ENCODE measurements at regions not wholly inside any gene's neighbourhood (a gene's known extent, or its start where the extent isn't known, plus 50 kb on each side); places are given as distances from the start of the nearest gene placed in this dataset.

- DNase-seq = no peak
Measured at GRCh38 chr11:15745266-15745665, 611.1 kb downstream of the SOX6 start.

- DNase-seq = no peak
Measured at GRCh38 chr11:15747671-15748070, 608.7 kb downstream of the SOX6 start.

GRCh38 chr11:15748132-15748531, 608.2 kb downstream of the SOX6 start:
- DNase-seq = no peak

GRCh38 chr11:15748741-15749140, 607.6 kb downstream of the SOX6 start:
- no peak for DNase-seq

- DNase-seq = no peak
Measured at GRCh38 chr11:15750535-15751308, 605.6 kb downstream of the SOX6 start.

- no peak for DNase-seq
Measured at GRCh38 chr11:15754221-15754620, 602.1 kb downstream of the SOX6 start.

GRCh38 chr11:15757048-15757698, 599.2 kb downstream of the SOX6 start:
- no peak for DNase-seq

- DNase-seq = no peak
Measured at GRCh38 chr11:15758857-15759465, 597.4 kb downstream of the SOX6 start.

GRCh38 chr11:15761235-15761634, 595.1 kb downstream of the SOX6 start:
- no peak for DNase-seq

GRCh38 chr11:15764326-15764725, 592.0 kb downstream of the SOX6 start:
- DNase-seq = no peak

GRCh38 chr11:15764948-15765347, 591.4 kb downstream of the SOX6 start:
- DNase-seq = no peak

GRCh38 chr11:15765530-15765929, 590.8 kb downstream of the SOX6 start:
- no peak for DNase-seq

GRCh38 chr11:15768321-15768720, 588.0 kb downstream of the SOX6 start:
- no peak for DNase-seq

- DNase-seq = no peak
Measured at GRCh38 chr11:15769203-15769602, 587.1 kb downstream of the SOX6 start.

GRCh38 chr11:15770798-15771414, 585.4 kb downstream of the SOX6 start:
- no peak for DNase-seq

- no peak for DNase-seq
Measured at GRCh38 chr11:15772547-15772946, 583.8 kb downstream of the SOX6 start.

- DNase-seq = no peak
Measured at GRCh38 chr11:15772981-15773380, 583.4 kb downstream of the SOX6 start.

- no peak for DNase-seq
Measured at GRCh38 chr11:15773476-15774387, 582.6 kb downstream of the SOX6 start.

- no peak for DNase-seq
Measured at GRCh38 chr11:15774388-15774939, 581.9 kb downstream of the SOX6 start.

GRCh38 chr11:15775015-15775541, 581.3 kb downstream of the SOX6 start:
- no peak for DNase-seq

GRCh38 chr11:15775797-15776196, 580.5 kb downstream of the SOX6 start:
- DNase-seq = no peak

- no peak for DNase-seq
Measured at GRCh38 chr11:15776366-15776765, 580.0 kb downstream of the SOX6 start.

Measured in NCI-H446 treated with DMSO at 0.1 percent for 48 hours (cell line).